ENCODE measurements at regions not wholly inside any gene's neighbourhood (a gene's known extent, or its start where the extent isn't known, plus 50 kb on each side); places are given as distances from the start of the nearest gene placed in this dataset.

DNA sequence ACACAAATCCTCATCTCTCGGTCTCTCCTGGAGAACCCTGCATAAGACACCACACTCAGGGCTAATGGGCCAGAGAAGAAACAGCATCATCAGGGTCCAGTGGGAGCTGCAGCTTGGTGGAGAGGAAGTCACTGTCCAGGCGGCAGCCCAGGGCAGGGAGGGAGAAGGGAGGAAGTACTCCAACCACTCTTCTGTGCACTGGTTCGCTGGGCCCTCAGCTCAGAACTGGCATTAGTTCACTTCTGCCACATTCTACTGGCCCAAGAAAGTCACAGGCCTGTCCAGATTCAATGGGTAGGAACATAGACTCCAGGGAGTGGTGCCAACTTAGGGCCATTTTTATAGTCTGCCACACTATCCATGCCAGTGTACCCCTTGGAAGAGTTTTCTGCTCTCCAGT lies 169.0 kb downstream of the ABHD5 start:
- no peaks in the 10 kb centered on the region for H3K36me3 ChIP-seq (ENCODE audit: control insufficient read depth in 1 of 2, insufficient read depth in 2 of 2, low read length in 1 of 2)
- H3K4me3 ChIP-seq (ENCODE audit: low read length in 2 of 2) = no peak overlapping the region
- H3K27me3 ChIP-seq (ENCODE audit: control insufficient read depth in 1 of 2, insufficient read depth in 2 of 2, low read length in 1 of 2) = no peaks in the 10 kb centered on the region
- intact Hi-C loops (cut with DNase I) = loop anchor here in 1 of 2 donors (5.0 to 10.0 kb wide), 3 partner anchors 165 to 335 kb away; partner anchors contain the start of gene ABHD5
- H3K9me3 ChIP-seq (ENCODE audit: control insufficient read depth, low read length) = no peaks in the 10 kb centered on the region
- no peak overlapping the region for H3K27ac ChIP-seq (ENCODE audit: low read depth in 1 of 2, low read length in 2 of 2)
- DNase-seq (peak in 1 of 2 donors; percentile 30), ATAC-seq (ENCODE audit: low FRiP score) (no peak)
- no peaks in the 10 kb centered on the region for H3K4me1 ChIP-seq (ENCODE audit: control insufficient read depth in 1 of 2, insufficient read depth in 2 of 2, low read length in 2 of 2)
- WGBS, 2 donors = 88 to 99% methylated on average over 3 of the region's 3 CpGs

DNA sequence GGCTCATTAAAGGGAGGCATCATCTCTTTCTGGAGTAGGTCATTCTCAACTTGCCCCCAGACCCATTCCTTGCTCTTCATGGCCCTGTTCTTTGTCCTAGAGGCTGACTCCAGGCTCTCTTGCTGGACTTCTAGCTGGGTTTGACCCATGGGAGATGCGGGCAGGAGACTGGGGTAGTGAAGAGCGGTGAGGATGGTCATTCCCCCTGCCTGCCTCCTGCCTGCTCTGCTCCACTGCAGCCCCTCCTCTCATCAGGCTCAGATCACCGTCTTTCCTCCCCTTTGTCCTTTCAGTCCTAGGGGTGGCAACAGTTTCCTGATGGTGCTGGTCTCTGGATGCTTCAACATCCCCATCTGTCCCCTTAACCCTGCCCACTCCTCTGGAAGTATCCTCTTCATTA lies 170.9 kb downstream of the ABHD5 start:
- Histone ChIP-seq H3K27ac (ENCODE audit: low read depth in 1 of 2, low read length in 2 of 2) (no peak overlapping the region), H3K36me3 (ENCODE audit: control insufficient read depth in 1 of 2, insufficient read depth in 2 of 2, low read length in 1 of 2) (no peaks in the 10 kb centered on the region), H3K9me3 (ENCODE audit: control insufficient read depth, low read length) (no peaks in the 10 kb centered on the region), H3K4me1 (ENCODE audit: control insufficient read depth in 1 of 2, insufficient read depth in 2 of 2, low read length in 2 of 2) (no peaks in the 10 kb centered on the region), H3K27me3 (ENCODE audit: control insufficient read depth in 1 of 2, insufficient read depth in 2 of 2, low read length in 1 of 2) (no peaks in the 10 kb centered on the region), H3K4me3 (ENCODE audit: low read length in 2 of 2) (no peak overlapping the region)
- 95 to 98% methylated on average over 3 of the region's 3 CpGs for WGBS, 2 donors
- DNase-seq (no peak), ATAC-seq (ENCODE audit: low FRiP score) (no peak)
- intact Hi-C loops (cut with DNase I) = loop anchor here in 1 of 2 donors (10.0 kb wide), 1 partner anchor 333 kb away; no protein-coding TSS in a partner anchor

DNA sequence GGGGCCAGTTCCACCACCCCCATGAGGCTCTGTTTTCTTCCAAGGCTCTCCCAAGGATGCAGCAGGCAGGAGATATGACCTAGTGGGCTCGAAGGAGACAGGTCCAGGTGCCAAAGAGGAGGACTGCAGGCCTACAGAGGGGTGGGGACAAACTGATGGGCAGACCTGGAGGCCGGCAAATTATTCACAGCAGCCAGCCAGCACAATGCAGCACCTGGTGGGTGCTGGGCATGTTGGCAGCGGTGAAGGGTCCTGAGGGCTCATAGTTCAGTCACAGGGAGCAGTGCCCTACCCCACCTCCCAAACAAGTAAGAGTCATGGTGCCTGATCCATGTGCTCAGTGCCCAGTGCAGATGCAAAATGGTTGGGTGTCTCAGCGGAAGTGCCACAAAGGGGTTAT lies 171.7 kb downstream of the ABHD5 start:
- H3K4me3 ChIP-seq (ENCODE audit: low read length in 2 of 2) = no peak overlapping the region
- H3K4me1 ChIP-seq (ENCODE audit: control insufficient read depth in 1 of 2, insufficient read depth in 2 of 2, low read length in 2 of 2) = no peaks in the 10 kb centered on the region
- no peaks in the 10 kb centered on the region for H3K36me3 ChIP-seq (ENCODE audit: control insufficient read depth in 1 of 2, insufficient read depth in 2 of 2, low read length in 1 of 2)
- H3K27me3 ChIP-seq (ENCODE audit: control insufficient read depth in 1 of 2, insufficient read depth in 2 of 2, low read length in 1 of 2) = no peaks in the 10 kb centered on the region
- intact Hi-C loops (cut with DNase I) = loop anchor here in 1 of 2 donors (10.0 kb wide), 1 partner anchor 332 kb away; no protein-coding TSS in a partner anchor
- no peaks in the 10 kb centered on the region for H3K9me3 ChIP-seq (ENCODE audit: control insufficient read depth, low read length)
- H3K27ac ChIP-seq (ENCODE audit: low read depth in 1 of 2, low read length in 2 of 2) = no peak overlapping the region
- DNase-seq (peak in 1 of 2 donors; percentile 37), ATAC-seq (ENCODE audit: low FRiP score) (no peak)
- WGBS, 2 donors = 84 to 86% methylated on average over 4 of the region's 4 CpGs

DNA sequence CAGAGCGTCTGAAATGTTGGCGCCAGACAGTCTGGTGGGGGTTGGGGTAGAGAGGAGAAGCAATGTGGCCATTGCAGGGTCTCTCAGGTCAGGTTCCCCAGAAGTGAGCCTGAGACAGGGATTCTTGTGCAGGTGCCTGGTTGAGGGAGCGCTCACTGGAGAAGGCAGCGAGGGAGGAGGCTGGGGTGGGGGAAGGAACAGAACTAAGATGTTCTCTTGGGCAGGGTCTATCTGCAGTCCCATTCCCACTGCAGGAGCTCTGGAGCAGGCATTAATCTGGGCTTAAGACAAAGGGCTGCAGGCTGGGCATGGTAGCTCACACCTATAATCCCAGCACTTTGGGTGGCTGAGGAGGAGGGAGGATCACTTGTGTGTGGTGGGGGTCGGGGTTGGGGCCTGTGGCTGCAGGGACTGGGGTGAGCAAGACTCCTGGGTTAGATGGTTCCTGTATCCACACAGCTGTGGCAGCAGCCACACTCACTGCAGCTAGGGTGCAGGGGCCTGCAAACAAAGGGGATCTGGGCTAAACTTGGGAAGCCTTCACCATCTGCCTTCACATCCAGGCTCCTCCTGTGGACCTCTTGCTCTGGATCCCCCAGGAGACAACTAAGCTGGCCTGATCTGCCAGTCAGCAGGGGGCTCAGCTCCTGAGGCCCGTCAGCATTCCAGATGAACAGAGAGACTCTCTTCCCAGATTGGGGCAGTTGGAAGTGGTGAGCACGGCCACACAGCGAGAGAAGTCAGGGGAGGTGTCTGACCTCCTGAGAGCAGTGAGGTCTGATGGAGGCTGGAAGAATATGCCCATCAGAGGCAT lies 172.5 kb downstream of the ABHD5 start:
- Histone ChIP-seq H3K4me3 (ENCODE audit: low read length in 2 of 2) (no peak overlapping the region), H3K36me3 (ENCODE audit: control insufficient read depth in 1 of 2, insufficient read depth in 2 of 2, low read length in 1 of 2) (no peaks in the 10 kb centered on the region), H3K9me3 (ENCODE audit: control insufficient read depth, low read length) (no peaks in the 10 kb centered on the region), H3K27ac (ENCODE audit: low read depth in 1 of 2, low read length in 2 of 2) (no peak overlapping the region), H3K4me1 (ENCODE audit: control insufficient read depth in 1 of 2, insufficient read depth in 2 of 2, low read length in 2 of 2) (no peaks in the 10 kb centered on the region), H3K27me3 (ENCODE audit: control insufficient read depth in 1 of 2, insufficient read depth in 2 of 2, low read length in 1 of 2) (no peaks in the 10 kb centered on the region)
- intact Hi-C loops (cut with DNase I) = loop anchor here in 1 of 2 donors (10.0 kb wide), 1 partner anchor 332 kb away; no protein-coding TSS in a partner anchor
- no peak for ATAC-seq (ENCODE audit: low FRiP score)
- 96 to 100% methylated on average over 8 of the region's 8 CpGs for WGBS, 2 donors
- peak in 1 of 2 donors; percentile 53 for DNase-seq

DNA sequence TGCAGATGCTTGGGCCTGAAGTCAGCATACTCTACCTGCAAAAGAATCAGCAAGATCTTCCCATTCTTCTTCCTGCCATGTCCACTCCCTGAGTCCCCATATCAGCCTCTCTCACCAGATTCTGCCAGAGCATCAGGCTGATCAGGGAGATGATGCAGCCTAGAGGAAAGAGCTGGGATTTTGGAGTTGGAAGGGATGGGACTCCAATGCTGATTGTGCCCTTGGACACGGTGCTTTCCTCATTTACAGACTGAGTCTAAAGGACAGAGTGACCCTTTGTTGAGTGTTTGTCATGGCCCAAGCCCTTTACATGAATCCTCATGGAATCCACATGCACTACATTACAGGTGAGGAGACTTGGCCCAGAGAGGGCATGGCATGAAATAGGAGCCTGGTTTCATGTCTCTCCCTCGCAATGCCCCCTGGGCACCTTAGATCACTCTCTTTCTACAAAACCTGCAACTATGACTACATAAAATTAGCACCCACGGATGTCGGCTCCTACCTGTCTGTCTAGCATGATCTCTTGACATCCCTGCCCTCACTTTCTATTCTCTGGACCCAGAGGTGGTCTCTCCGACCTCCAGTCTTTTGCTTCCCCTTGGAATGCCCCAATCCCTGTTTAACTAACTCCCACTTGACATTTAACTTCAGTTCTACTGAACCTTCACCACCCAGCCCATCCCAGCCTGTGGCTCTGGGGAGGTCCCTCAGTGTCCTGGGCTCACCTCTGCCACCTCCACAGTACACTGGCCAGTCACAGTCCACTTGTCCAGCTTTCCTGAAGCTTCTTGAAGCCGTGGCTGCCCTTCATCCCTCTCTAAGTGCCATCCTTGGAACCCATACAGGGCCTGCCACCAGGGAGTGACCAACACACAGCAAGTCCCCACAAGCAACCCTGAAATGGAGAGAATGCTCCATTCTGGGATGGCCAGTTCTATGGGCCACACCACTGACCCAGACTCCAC lies 173.5 kb downstream of the ABHD5 start:
- ATAC-seq (ENCODE audit: low FRiP score) = no peak
- H3K36me3 ChIP-seq (ENCODE audit: control insufficient read depth in 1 of 2, insufficient read depth in 2 of 2, low read length in 1 of 2) = no peaks in the 10 kb centered on the region
- H3K27ac ChIP-seq (ENCODE audit: low read depth in 1 of 2, low read length in 2 of 2) = no peak overlapping the region
- H3K27me3 ChIP-seq (ENCODE audit: control insufficient read depth in 1 of 2, insufficient read depth in 2 of 2, low read length in 1 of 2) = no peaks in the 10 kb centered on the region
- WGBS, 2 donors = 77 to 80% methylated on average over 6 of the region's 6 CpGs
- peak in 1 of 2 donors; percentile 20 for DNase-seq
- no peak overlapping the region for H3K4me3 ChIP-seq (ENCODE audit: low read length in 2 of 2)
- no peaks in the 10 kb centered on the region for H3K9me3 ChIP-seq (ENCODE audit: control insufficient read depth, low read length)
- intact Hi-C loops (cut with DNase I) = loop anchor here in 1 of 2 donors (10.0 kb wide), 1 partner anchor 331 kb away; no protein-coding TSS in a partner anchor
- no peaks in the 10 kb centered on the region for H3K4me1 ChIP-seq (ENCODE audit: control insufficient read depth in 1 of 2, insufficient read depth in 2 of 2, low read length in 2 of 2)

DNA sequence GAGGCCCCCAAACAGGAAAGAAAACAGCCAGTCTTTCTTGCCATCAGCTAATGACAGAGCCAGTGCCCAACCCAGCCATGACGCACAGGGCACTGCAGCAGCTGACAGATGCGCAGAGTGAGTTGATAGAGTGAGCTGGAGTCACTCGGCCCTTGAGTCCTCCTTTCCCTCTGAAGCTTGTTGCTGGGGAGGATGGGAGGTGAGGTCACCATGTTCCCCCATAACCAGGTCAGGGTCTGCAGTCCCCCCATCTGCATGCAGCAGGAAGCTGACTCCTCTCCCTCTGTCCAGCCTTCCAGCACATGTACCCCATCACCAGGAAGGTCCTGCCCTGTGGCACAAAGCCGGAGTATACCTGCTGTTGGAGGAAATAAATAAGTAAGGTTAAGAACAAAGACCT lies 174.6 kb downstream of the ABHD5 start:
- no peak for ATAC-seq (ENCODE audit: low FRiP score)
- no peak overlapping the region for H3K27ac ChIP-seq (ENCODE audit: low read depth in 1 of 2, low read length in 2 of 2)
- no peaks in the 10 kb centered on the region for H3K36me3 ChIP-seq (ENCODE audit: control insufficient read depth in 1 of 2, insufficient read depth in 2 of 2, low read length in 1 of 2)
- H3K4me1 ChIP-seq (ENCODE audit: control insufficient read depth in 1 of 2, insufficient read depth in 2 of 2, low read length in 2 of 2) = peaks cover 3 to 5% of the 10 kb centered on the region in 2 donors
- H3K9me3 ChIP-seq (ENCODE audit: control insufficient read depth, low read length) = no peaks in the 10 kb centered on the region
- H3K4me3 ChIP-seq (ENCODE audit: low read length in 2 of 2) = no peak overlapping the region
- no peaks in the 10 kb centered on the region for H3K27me3 ChIP-seq (ENCODE audit: control insufficient read depth in 1 of 2, insufficient read depth in 2 of 2, low read length in 1 of 2)
- whole genome bisulfite sequencing, 2 donors = 95 to 97% methylated on average over 4 of the region's 4 CpGs
- DNase-seq = peak in 1 of 2 donors; percentile 49
- intact Hi-C loops (cut with DNase I) = loop anchor here in 1 of 2 donors (5.0 to 10.0 kb wide), 2 partner anchors 93 to 329 kb away; no protein-coding TSS in a partner anchor

DNA sequence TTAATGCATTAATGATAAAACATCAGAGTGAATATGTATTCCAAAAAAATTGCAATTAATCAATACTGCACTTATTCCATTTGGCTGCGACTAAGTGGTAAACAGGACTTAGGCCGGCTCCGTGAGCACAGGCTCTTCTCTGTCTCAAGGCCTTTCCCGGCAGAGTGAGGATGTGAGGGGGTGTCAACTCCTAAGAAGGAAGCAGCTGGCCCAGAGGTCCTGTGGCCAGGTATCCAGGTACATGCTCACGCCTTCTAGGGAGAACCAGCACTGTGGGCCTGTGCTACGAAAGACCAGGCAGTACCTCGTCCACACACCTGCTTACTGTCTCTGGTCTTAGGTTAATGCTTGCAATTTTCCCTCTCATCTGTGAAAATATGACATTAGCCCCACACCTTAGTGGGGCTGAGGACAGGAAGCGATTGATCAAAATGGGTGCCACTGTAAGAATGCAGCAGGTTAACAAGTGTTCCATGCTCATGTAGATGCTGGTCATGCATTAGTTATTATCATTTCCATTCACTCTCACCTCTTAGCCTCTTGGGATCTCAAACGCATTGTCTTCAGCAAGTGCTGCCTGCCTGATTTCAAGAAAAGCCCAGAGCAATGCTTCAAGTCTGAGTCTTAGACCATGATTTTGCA lies 175.3 kb downstream of the ABHD5 start:
- H3K4me1 ChIP-seq (ENCODE audit: control insufficient read depth in 1 of 2, insufficient read depth in 2 of 2, low read length in 2 of 2) = peaks cover 3 to 5% of the 10 kb centered on the region in 2 donors
- 96 to 98% methylated on average over 9 of the region's 9 CpGs for WGBS, 2 donors
- H3K27ac ChIP-seq (ENCODE audit: low read depth in 1 of 2, low read length in 2 of 2) = no peak overlapping the region
- DNase-seq = peak in 1 of 2 donors; percentile 55
- H3K36me3 ChIP-seq (ENCODE audit: control insufficient read depth in 1 of 2, insufficient read depth in 2 of 2, low read length in 1 of 2) = no peaks in the 10 kb centered on the region
- H3K9me3 ChIP-seq (ENCODE audit: control insufficient read depth, low read length) = no peaks in the 10 kb centered on the region
- intact Hi-C loops (cut with DNase I) = loop anchor here in 1 of 2 donors (5.0 to 10.0 kb wide), 2 partner anchors 94 to 329 kb away; no protein-coding TSS in a partner anchor
- no peak for ATAC-seq (ENCODE audit: low FRiP score)
- H3K27me3 ChIP-seq (ENCODE audit: control insufficient read depth in 1 of 2, insufficient read depth in 2 of 2, low read length in 1 of 2) = no peaks in the 10 kb centered on the region
- no peak overlapping the region for H3K4me3 ChIP-seq (ENCODE audit: low read length in 2 of 2)
